K562 (cell line): ENCODE measurements at regions not wholly inside any gene's neighbourhood (a gene's known extent, or its start where the extent isn't known, plus 50 kb on each side); places are given as distances from the start of the nearest gene placed in this dataset.
A peak's percentile ranks its signal among the peaks of the same experiment; 100 is the strongest.

Experiments
- ARID1B ChIP-seq: fragments of 450-650 bp; IDR thresholded peaks from 2 replicates; pipeline ENCODE4 v1.6.1; 2016; ENCODE audit warnings: antibody characterized with exemption, mild to moderate bottlenecking, inconsistent platforms
- BRD9 ChIP-seq: fragments of 450-650 bp; IDR thresholded peaks from 2 replicates; pipeline ENCODE4 v1.6.1; 2018; ENCODE audit warnings: low read depth; ENCODE audit not compliant: partially characterized antibody
- C11orf30 ChIP-seq: fragments of 450-650 bp; IDR thresholded peaks from 2 replicates; pipeline ENCODE4 v1.6.1; 2016; ENCODE audit warnings: low read depth, mild to moderate bottlenecking
- CC2D1A ChIP-seq: fragments of 450-650 bp; IDR thresholded peaks from 2 replicates; pipeline ENCODE4 v1.6.1; 2017; ENCODE audit warnings: mild to moderate bottlenecking
- CTBP1 ChIP-seq: fragments of 450-650 bp; IDR thresholded peaks from 2 replicates; pipeline ENCODE4 v1.6.1; 2016; ENCODE audit warnings: borderline replicate concordance
- DPF2 ChIP-seq: fragments of 450-650 bp; IDR thresholded peaks from 2 replicates; pipeline ENCODE4 v1.6.1; 2016
- EP300 ChIP-seq: IDR thresholded peaks from 2 replicates; pipeline ENCODE4 v1.6.1; 2012; ENCODE audit warnings: low read length, improper control_type of control experiment
- EP400 ChIP-seq: fragments of 450-650 bp; IDR thresholded peaks from 2 replicates; pipeline ENCODE4 v1.6.1; 2017; ENCODE audit warnings: antibody characterized with exemption, mild to moderate bottlenecking, moderate library complexity
- ETV5 ChIP-seq: sonication (generic); formaldehyde crosslinking; IDR thresholded peaks from 2 replicates; pipeline ENCODE4 v1.4.0; 2020; ENCODE audit warnings: low read depth, mild to moderate bottlenecking, missing genetic modification reagents
- FOXA3 ChIP-seq, 2 experiments: fragments of 450-650 bp in 1 of 2; sonication (generic) in 1 of 2; formaldehyde crosslinking; IDR thresholded peaks in 1 of 2; conservative IDR thresholded peaks in 1 of 2; 2 replicates each; pipeline versions ENCODE4 v1.4.0 to v1.8.0; 2020 to 2022; ENCODE audit warnings: mild to moderate bottlenecking in 2 of 2, missing genetic modification reagents in 1 of 2
- FOXJ2 ChIP-seq: fragments of 200-800 bp; sonication (Bioruptor generic); IDR thresholded peaks from 2 replicates; pipeline ENCODE4 v1.6.1; 2016; ENCODE audit warnings: missing genetic modification characterization, missing compliant biosample characterization
- FOXK2 ChIP-seq, 2 experiments: fragments of 450-650 bp; IDR thresholded peaks in 1 of 2; conservative IDR thresholded peaks in 1 of 2; 2 replicates each; pipeline ENCODE4 v1.6.1; 2016; ENCODE audit warnings: low read depth in 2 of 2, mild to moderate bottlenecking in 1 of 2
- HNRNPH1 ChIP-seq: fragments of 200-400 bp; formaldehyde crosslinking; optimal IDR thresholded peaks from 2 replicates; pipeline ENCODE3; 2017; ENCODE audit warnings: low read depth, mild to moderate bottlenecking, low read length, moderate library complexity
- LCOR ChIP-seq: sonication (generic); formaldehyde crosslinking; IDR thresholded peaks from 2 replicates; pipeline ENCODE4 v1.8.0; 2022; ENCODE audit warnings: mild to moderate bottlenecking, missing genetic modification reagents
- MAFF ChIP-seq: IDR thresholded peaks from 2 replicates; pipeline ENCODE4 v1.6.1; 2012; ENCODE audit warnings: low read length, improper control_type of control experiment
- MAFG ChIP-seq: fragments of 450-650 bp; conservative IDR thresholded peaks from 2 replicates; pipeline ENCODE4 v1.6.1; 2016; ENCODE audit warnings: missing genetic modification characterization, missing compliant biosample characterization
- MTF1 ChIP-seq: fragments of 250-450 bp; sonication (Bioruptor Pico); IDR thresholded peaks from 2 replicates; pipeline ENCODE4 v1.9.0; 2021; ENCODE audit warnings: moderate library complexity, mild to moderate bottlenecking, inconsistent platforms, borderline replicate concordance
- NBN ChIP-seq: fragments of 450-650 bp; IDR thresholded peaks from 2 replicates; pipeline ENCODE4 v1.6.1; 2016; ENCODE audit warnings: low read depth, mild to moderate bottlenecking
- NFE2 ChIP-seq: IDR thresholded peaks from 2 replicates; pipeline ENCODE4 v1.6.1; 2014; ENCODE audit warnings: antibody characterized with exemption, low read depth
- RBM39 ChIP-seq: fragments of 200-400 bp; formaldehyde crosslinking; optimal IDR thresholded peaks from 2 replicates; pipeline ENCODE3; 2018; ENCODE audit warnings: low read depth, low read length
- SLC30A9 ChIP-seq: fragments of 250-450 bp; sonication (Bioruptor Pico); IDR thresholded peaks from 2 replicates; pipeline ENCODE4 v1.8.0; 2022; ENCODE audit warnings: mild to moderate bottlenecking, moderate library complexity
- SMARCA4 ChIP-seq: fragments of 450-650 bp; IDR thresholded peaks from 2 replicates; pipeline ENCODE4 v1.6.1; 2016
- SOX6 ChIP-seq: fragments of 450-650 bp; IDR thresholded peaks from 2 replicates; pipeline ENCODE4 v1.6.1; 2014; ENCODE audit warnings: mild to moderate bottlenecking
- TRIM24 ChIP-seq, 2 experiments: fragments of 450-650 bp; IDR thresholded peaks; 2 replicates each; pipeline ENCODE4 v1.6.1; 2016
- XRCC3 ChIP-seq: fragments of 450-650 bp; IDR thresholded peaks from 2 replicates; pipeline ENCODE4 v1.6.1; 2017; ENCODE audit warnings: mild to moderate bottlenecking, moderate library complexity
- TF ChIP-seq, protein P1 (sequence below), 3 experiments: IDR thresholded peaks in 2 of 3; conservative IDR thresholded peaks in 1 of 3; 2 replicates each; pipeline ENCODE4 v1.5.1; 2011 to 2012; ENCODE audit warnings: low read length in 3 of 3, mild to moderate bottlenecking in 3 of 3, control low read depth in 2 of 3, improper control_type of control experiment in 1 of 3, inconsistent platforms in 1 of 3, low read depth in 1 of 3, mixed read lengths in 1 of 3, moderate library complexity in 1 of 3; ENCODE audit not compliant: insufficient read depth in 2 of 3
- TF ChIP-seq, protein P2 (sequence below): sonication (generic); IDR thresholded peaks from 2 replicates; pipeline ENCODE4 v1.6.1; 2016

DNA sequence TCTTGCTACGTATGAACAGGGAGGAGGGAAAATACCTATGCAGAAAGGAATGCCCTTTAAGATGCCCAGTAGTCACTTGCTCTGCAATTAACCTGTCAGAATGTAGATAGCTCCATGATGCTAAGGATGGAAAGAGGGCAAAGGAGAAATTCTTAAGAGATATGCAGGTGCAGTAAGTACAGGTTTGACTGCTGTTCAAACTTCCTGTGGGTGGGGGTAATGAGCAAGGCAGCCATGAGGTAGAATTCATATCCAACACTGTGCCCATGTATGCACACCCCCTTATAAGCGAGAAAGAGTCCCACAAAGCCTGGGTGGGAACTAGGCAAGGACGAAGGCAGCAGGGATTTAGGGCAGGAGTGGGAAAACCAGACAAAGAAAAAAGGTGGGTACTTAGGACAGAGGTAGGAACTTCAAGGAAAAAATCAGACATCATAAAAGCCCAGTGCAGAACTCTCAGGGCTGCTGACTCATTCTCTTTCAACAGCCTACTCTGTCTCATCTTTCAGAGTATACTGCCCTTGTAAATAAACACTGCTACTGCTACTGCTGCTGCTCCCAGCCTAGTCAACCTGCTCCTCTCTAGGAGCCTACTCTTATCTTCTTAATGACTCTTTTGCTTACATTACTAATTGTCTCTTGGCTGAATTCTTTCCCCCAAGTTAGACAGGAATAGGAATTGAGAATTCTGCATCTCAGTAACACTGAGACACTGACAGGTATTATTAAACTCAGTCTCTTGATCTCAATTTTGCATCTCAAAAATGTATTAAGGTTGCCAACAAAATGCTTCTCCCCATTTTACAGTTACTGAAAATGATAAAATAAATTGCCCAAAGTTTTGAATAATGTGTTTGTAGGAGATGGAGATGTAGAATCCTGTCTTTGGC is 189.0 kb downstream of the PTH2R start (continued):
- TF ChIP-seq FOXJ2 (tag) (0 out of 2 replicates have a peak, but pooled peaks have one; percentile 35), ETV5 (CRISPR knock-in tag) (no peak), FOXA3 (CRISPR knock-in tag; conservative IDR thresholded peaks at IDR 0.05 in 1 of 2, IDR thresholded peaks at IDR 0.05 in 1 of 2) (peak in 1 of 2 experiments; percentile 55; a peak in 3 of 4 replicates), CTBP1 (peak; percentile 47; the same call in 1 of the 2 replicates), BRD9 (peak; percentile 74), MAFF (peak; percentile 75), ARID1B (peak; percentile 62; the same call in 1 of the 2 replicates), TRIM24 (IDR thresholded peaks at IDR 0.05) (0 out of 4 replicates have a peak, but pooled peaks have one; percentile 15 to 20), RBM39 (no peak), CC2D1A (peak; percentile 23; the same call in 1 of the 2 replicates), SMARCA4 (peak; percentile 68), C11orf30 (peak; percentile 92), NBN (peak; percentile 42; the same call in 1 of the 2 replicates), HNRNPH1 (no peak), LCOR (CRISPR knock-in tag) (no peak), SLC30A9 (CRISPR knock-in tag) (no peak), EP300 (0 out of 2 replicates have a peak, but pooled peaks have one; percentile 24), SOX6 (peak; percentile 67), MAFG (peak; percentile 88), MTF1 (CRISPR knock-in tag) (no peak), NFE2 (peak; percentile 91), XRCC3 (no peak), FOXK2 (conservative IDR thresholded peaks at IDR 0.05 in 1 of 2, IDR thresholded peaks at IDR 0.05 in 1 of 2; ENCODE audit: low read depth in 2 of 2) (peak; percentile 55 to 56; a peak in 1 of 4 replicates), EP400 (0 out of 2 replicates have a peak, but pooled peaks have one; percentile 24), DPF2 (peak; percentile 74)
- TF ChIP-seq, protein P1, sequence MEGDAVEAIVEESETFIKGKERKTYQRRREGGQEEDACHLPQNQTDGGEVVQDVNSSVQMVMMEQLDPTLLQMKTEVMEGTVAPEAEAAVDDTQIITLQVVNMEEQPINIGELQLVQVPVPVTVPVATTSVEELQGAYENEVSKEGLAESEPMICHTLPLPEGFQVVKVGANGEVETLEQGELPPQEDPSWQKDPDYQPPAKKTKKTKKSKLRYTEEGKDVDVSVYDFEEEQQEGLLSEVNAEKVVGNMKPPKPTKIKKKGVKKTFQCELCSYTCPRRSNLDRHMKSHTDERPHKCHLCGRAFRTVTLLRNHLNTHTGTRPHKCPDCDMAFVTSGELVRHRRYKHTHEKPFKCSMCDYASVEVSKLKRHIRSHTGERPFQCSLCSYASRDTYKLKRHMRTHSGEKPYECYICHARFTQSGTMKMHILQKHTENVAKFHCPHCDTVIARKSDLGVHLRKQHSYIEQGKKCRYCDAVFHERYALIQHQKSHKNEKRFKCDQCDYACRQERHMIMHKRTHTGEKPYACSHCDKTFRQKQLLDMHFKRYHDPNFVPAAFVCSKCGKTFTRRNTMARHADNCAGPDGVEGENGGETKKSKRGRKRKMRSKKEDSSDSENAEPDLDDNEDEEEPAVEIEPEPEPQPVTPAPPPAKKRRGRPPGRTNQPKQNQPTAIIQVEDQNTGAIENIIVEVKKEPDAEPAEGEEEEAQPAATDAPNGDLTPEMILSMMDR (IDR thresholded peaks at IDR 0.05 in 2 of 3, conservative IDR thresholded peaks at IDR 0.05 in 1 of 3; ENCODE audit: insufficient read depth in 2 of 3, low read depth in 1 of 3, low read length in 3 of 3): peak in 2 of 3 experiments; percentile 19 to 20; a peak in 1 of 6 replicates
- TF ChIP-seq, protein P2, sequence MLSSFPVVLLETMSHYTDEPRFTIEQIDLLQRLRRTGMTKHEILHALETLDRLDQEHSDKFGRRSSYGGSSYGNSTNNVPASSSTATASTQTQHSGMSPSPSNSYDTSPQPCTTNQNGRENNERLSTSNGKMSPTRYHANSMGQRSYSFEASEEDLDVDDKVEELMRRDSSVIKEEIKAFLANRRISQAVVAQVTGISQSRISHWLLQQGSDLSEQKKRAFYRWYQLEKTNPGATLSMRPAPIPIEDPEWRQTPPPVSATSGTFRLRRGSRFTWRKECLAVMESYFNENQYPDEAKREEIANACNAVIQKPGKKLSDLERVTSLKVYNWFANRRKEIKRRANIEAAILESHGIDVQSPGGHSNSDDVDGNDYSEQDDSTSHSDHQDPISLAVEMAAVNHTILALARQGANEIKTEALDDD: peak; percentile 68
